Stimulated activated CD4-positive, alpha-beta T cell treated with anti-CD3 and anti-CD28 coated beads, TNF-alpha, amount 100 ng/mL, for 24 hours (primary cell): ENCODE measurements at regions not wholly inside any gene's neighbourhood (a gene's known extent, or its start where the extent isn't known, plus 50 kb on each side); places are given as distances from the start of the nearest gene placed in this dataset.

Source experiments
- DNase-seq, 3 experiments: peaks; one replicate each; pipeline ENCODE4 v3.0.0-alpha.2; 2020; ENCODE audit warnings: low read depth in 3 of 3

DNA sequence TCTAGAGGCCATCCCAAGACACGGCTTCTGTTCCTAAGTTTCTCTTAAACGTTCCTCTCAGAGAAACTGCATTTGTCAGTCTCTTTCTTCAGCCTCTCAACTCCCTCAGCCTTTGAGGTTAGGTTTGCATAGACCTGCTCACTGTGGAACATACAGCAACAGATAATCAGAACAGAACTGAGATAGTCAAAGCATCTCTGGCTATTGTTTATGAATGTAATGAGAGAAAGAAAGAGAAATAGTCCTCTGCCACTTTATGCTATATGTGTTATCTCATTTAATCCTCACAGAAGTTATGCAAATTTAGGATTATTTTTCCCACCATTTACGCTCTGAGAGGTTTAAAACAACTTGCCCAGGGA is 190.6 kb downstream of the PHLDA1 start:
- DNase-seq: no peak

- no peak for DNase-seq
These were observed 193.3 kb downstream of the PHLDA1 start for GRCh38 chr12:75838309-75838708.

DNA sequence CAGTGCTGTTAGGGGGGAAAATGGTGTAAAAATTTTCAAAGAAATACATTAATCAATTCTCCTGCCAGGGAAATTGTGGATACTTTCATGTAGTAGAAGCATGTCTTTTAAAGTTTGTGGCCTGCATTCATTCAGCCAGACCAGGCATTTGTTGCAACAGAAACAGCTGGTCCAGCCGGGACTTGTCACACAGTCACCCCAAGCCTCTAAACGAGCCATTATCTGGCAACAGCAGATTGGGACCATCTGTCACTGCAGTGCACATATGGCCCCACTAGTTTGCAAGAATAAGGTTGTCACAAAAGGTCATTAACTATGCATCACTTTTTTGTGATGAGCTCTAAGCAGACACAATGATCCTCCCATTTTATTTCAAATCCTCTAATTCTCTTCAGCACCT is 193.9 kb downstream of the PHLDA1 start:
- DNase-seq: no peak

- no peak for DNase-seq
These were observed 195.0 kb downstream of the PHLDA1 start for GRCh38 chr12:75836533-75836932.

DNA sequence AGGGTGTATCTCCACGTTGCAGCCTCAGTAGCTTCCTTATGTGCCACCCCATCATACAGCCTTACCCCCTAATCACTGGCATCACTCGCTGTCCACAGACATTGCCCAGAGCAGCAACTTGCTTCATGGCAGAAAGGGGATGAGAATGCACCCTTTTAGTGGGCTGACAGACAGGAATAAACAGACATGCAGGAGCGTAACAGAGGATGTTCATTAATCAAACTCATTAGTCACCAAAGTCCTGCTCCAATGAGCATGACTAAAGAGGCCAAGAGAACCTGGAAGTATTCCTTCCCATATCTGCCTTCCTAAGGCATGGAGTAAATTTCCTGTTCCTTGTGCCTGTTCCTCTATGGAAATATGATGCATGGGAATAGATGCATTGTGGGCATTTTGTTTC is 197.0 kb downstream of the PHLDA1 start:
- DNase-seq: no peak

DNA sequence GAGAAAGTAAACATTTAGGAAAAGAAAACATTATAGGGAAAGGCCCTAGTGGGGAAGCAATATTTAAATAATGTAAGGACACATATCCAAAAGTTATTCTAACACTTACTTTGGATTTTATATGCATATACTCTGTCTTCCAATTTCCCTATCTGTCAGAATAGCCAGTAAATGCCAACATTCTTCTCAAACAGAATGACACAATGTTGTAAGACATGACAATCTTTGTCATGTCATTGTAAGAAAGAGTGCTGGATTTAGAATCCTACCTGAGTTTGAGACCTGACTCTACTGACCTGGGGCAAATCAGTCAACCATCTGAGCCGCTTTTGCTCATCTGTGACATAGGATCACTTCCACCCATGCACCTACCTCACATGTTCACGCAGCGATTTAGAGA is 198.3 kb downstream of the PHLDA1 start:
- no peak for DNase-seq

DNA sequence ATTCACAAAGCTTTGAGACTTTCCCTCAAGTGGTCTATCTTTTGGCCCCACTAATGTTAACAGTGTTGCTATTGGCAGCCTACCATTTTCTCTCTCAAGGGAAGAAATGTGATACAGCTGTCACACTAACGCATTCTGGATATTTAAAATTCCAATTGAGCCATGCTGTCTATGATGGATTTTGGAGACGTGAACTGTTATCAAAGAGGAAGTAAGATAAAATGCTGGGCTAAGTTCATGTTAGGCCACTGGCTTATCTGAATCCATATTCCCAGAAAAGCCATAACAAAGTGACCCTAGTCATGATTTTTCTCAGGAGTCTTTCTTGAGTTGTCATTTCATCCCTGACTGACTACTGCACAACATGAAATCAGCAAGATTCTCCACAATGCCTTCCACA is 200.2 kb downstream of the PHLDA1 start:
- no peak for DNase-seq

GRCh38 chr12:75827061-75827460 is 204.5 kb downstream of the PHLDA1 start:
- no peak for DNase-seq

GRCh38 chr12:75825686-75826085 is 205.9 kb downstream of the PHLDA1 start:
- no peak for DNase-seq

DNA sequence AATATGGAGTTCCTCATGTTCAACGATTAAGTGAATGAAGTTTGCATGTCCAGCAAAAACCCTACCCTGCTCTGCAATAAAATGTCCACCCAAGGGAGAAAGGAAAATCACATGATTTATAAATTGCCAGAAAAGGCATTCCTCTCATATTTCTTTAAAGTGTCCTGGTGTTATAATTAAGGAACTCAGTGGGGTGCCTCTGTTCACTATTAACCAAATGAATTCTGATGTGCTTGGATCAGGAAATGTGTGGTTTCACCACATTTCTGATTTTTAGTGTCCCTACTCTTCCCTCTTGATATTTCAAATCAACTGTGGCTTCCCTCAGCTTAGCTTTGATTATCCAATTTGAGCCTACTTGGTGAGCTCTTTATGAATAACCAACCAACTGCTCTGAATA is 208.1 kb downstream of the PHLDA1 start:
- DNase-seq: no peak

- no peak for DNase-seq
These were observed 209.2 kb downstream of the PHLDA1 start for GRCh38 chr12:75822416-75822815.

DNA sequence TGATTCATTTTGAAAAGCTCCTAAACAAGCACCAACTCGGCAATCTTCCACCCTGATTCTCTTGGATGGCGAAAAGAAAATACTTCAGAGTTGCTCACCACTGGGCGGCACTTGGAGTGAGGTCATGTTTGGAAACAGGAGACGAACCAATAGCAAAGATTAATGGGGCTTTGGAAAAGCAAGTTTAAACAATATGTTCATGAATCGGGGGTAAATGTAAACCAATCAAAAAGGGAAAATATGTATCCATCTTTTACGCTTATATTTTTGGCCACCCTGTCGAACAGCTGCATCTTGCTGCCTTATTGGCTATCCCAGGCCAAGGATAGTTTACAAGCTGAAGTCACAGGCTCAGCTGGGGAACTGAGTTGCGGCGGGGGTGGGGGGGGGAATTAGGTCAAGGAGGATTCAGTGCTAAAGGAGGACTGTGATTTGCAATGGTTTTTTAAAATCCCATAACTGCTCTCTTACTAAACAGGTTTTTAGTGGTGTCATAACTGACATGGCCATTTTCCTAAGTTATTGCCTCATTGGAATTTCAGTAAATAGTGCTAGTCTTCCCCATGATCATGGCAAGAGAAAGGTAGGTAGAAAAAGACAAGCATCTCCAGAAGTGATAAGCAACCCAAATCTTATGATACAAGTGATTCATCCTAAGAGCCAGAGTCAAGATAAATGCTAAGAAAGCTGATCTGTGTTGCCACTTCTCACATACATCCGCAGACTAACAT is 210.6 kb downstream of the PHLDA1 start:
- DNase-seq: no peak

DNA sequence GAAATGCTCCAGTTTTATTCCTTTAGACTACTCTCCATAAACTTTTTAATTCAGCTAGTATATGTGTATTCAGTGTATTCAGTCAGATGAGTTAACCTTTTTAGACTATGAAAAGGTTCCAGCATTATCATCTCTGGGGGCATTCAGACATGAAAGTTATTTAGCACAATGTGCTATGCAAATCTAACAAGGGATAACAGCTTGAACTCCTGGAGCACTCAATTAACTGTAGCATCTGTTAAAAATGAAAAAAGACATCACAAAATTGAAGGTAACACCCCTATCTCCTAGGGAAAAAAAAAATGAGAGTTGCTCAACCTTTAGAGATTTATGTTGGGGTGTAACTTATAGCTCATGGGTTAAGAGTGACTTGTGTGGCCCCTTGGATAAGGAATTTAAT is 211.5 kb downstream of the PHLDA1 start:
- no peak for DNase-seq

DNA sequence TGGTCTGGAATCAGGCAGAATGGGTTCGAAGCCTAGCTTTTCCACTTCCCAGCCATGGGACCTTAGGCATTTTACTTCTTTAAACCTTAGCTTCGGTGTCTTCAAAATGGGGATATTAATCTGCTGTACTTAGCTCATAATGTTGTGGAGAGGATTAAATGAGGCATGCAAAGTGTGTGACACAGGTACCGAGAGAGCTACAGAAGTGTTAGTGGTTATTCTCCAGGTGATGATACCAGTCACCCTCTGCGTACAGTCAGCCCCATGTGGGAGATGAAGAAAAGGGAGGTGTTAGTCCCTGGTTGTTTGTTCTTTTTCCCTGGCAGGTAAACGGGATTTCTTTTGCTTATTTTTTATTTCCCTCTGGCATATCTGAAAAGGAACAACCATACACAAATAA is 212.1 kb downstream of the PHLDA1 start:
- DNase-seq: no peak

GRCh38 chr12:75818863-75819262 is 212.7 kb downstream of the PHLDA1 start:
- no peak for DNase-seq

GRCh38 chr12:75816897-75817296 is 214.7 kb downstream of the PHLDA1 start:
- no peak for DNase-seq

- no peak for DNase-seq
These were observed 215.8 kb downstream of the PHLDA1 start for GRCh38 chr12:75815756-75816155.

DNA sequence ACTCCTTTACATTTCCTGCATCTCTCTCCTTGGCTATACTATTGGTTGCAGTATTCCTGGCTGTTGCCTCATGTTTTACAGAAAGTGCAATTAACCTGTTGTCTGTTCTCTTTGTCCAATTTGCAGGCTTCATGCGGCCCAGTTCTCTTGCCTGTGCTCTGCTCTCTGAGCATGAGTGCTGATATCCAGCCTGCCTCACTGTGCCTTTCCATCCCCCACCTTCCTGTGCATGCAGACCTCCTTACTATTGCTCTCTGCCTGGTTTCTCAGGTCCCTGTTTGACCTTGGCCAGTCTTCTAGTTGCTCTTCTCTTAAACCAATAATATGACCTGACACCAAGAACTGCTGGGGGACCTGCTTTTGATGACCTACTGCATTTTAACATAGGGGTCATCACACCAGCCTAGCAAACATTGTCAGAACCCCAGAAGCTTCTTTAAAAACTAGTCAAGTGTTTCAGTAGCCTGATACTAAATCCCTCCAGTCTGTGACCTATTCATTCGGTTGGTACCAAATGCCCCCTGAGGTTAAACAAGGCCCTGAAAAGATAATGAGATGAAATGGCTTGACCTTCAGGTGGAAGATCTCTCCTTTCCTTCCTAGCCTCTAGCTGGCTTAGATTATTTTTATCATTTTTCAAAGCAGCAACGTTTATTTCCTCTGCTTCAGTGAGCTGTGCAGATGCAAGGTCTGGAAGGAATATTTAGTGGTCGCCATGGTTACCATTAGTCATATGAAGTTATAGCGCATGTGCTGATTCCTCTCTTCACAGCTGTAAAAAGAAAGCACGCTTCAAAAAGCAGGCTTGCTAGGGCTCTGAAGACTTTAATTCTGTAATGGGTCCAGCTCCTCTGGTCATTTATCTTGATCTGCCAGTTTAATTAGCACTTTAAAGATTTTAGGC is 216.5 kb downstream of the PHLDA1 start:
- DNase-seq: no peak

DNA sequence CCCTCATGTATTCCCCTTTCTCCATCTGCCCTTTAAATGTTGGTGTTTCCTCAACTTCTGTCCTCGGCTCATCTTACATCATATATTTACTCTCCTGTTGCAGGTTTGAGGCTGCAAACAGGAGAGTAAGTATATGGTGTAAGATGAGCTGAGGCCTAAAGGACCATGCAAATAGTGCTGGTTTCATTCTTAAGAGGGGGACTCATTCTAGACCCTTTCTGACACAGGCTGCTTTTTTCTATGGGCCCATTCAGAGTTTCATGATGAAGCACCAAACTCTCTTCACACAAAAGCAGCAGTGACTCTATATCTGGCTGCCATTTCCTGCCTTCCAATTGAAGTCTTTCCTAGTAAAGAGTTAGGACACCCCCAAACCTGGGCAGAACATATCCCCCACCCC is 218.5 kb downstream of the PHLDA1 start:
- DNase-seq: no peak

DNA sequence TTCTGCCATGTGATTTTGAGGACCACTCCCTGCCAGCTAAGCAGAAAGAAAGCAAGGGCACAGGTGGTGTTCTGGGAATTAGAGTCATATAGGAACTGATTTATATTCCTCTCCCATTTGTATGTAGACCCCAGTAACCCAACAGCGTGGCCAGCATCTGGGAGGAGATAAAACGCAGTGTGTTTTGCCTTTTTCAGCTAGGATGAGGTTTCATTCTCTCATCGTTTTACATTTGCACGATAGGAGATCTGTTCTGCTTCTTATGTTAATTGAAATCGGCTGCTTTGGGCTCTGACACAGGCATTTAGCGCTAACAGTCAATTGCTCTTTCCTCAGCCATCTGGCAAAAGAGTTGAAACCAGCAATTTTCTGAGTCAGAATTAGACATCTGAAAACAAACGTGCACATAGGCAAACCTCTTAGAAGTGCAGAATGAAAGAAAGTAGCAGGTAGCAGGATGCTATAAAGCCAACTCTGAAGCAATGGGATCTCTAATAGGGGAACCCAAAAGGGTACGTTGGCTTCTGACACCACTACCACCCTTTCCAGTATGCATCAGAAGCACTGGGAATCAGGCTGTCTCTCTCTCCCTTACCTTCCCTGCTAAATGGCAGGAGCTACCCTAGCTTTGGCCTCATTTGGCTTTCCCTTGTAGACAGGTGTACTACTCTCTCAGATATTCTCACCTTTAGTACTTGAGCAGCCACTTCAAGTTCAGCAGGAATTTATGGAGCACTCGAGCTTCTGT is 219.1 kb downstream of the PHLDA1 start:
- DNase-seq: no peak

DNA sequence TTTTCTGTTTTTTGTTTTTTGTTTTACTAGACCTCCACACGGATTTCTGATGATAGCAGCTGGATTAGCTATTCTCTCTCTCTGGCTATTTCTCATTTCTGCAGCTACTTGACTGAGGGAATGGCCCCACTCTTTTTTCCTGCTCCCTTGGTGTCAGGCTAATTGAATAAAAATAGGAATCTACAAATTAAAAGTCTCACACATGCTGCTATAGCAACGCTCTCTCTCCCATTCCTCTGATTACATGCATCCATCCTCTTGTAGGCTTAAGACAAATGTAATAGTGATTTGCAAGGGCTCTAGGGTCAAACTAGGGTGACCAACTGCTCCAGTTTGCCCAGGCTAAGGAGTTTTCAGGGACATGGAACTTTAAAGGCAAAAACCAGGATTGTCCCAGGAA is 221.8 kb downstream of the PHLDA1 start:
- no peak for DNase-seq

GRCh38 chr12:75807494-75807893 is 224.1 kb downstream of the PHLDA1 start:
- DNase-seq: no peak

DNA sequence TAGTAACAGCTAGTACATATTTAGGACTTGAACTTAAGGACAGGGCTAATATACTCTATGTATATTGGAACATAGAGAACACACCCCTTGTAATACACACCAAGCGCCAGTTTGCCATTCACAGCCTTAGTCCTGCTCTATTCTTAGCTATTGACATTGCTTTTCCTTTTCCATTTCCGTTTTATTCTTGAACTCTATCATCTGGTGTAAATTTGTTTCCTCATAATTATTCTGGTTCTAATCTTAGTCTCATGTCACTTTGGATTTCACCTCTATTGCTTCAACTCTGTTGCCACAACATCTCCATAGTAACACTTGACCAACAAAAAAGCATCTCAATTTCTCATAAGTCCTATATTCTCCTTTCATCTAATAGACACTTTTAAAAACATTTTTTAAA is 225.7 kb downstream of the PHLDA1 start:
- no peak for DNase-seq
